ENCODE measurements at regions not wholly inside any gene's neighbourhood (a gene's known extent, or its start where the extent isn't known, plus 50 kb on each side); places are given as distances from the start of the nearest gene placed in this dataset.

DNA sequence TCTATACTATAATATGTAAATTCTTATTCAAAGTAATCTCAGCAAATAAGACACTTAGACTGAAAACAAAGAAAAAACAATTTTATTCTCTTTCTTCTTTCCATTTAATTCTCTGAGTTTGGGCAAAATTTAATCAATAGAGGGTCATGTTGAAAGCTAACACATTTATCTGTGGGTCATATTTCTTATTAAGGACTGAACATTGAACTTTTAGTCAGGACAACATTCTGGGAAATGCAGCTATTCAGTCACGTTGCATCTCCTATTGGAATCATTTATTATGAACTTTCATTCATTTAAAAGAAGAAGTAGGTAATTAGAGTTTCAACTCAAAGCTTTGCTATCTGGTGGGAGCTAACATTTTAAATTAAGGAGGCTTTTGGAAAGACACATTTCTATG is 372.5 kb downstream of the MAN2A1 start:
- no peaks in the 10 kb centered on the region for H3K4me1 ChIP-seq (ENCODE audit: control insufficient read depth in 5 of 5, insufficient read depth in 5 of 5, low read length in 5 of 5)
- no peaks in the 10 kb centered on the region for H3K36me3 ChIP-seq (ENCODE audit: control insufficient read depth in 5 of 5, insufficient read depth in 5 of 5, low read length in 5 of 5)
- H3K27me3 ChIP-seq (ENCODE audit: control insufficient read depth in 5 of 5, insufficient read depth in 4 of 5, low read length in 5 of 5) = no peaks in the 10 kb centered on the region
- H3K27ac ChIP-seq (ENCODE audit: low read depth, low read length) = no peak overlapping the region
- no peaks in the 10 kb centered on the region for H3K9me3 ChIP-seq (ENCODE audit: control insufficient read depth in 5 of 5, low read length in 5 of 5)
- H3K9ac ChIP-seq (ENCODE audit: low read length in 5 of 5) = no peak overlapping the region
- H3K4me3 ChIP-seq (ENCODE audit: low read depth in 1 of 5, low read length in 5 of 5) = no peak overlapping the region

DNA sequence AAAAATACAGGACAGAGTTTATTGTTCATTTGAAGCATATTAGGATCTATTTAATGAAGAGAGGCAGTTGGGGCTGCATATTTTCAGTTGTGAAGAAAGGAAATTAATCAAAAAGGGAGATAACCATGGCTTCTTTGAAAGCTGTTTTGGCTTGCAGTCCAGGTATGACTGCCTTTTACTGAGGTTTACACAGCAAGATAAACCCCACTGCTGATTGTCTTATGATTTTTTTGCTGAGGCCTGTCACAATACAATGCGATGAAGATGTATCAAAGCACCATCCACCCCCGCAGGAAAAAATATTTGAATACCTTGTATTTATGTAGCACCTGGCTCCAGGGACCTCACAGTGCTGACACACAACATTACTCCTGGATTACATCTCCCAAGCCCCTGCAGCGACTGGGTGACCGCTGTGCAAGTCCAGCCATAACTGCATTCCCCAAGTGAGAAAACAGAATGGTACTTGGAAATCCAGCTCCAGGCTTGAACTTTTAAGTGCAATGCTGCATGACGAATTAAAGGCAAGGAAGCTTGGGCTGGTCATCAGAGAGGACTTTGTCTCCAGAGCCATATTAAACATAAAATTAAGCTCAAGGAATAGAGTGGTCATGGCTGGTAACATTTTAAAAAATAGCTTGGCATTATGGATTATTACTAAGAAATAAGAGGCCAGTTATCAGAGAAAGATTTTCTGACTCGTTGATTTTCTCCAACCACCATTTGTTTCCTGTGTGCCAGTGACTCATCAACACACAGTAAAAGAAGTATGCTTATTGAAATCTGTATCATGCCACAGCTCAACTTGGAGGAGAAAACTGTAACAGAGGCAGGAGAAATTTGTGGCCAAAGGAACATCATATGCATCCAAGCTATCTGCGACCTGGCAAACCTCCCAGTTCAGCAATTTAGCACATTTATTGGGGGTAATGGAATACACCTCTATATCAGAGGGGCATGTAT is 374.2 kb downstream of the MAN2A1 start:
- no peaks in the 10 kb centered on the region for H3K36me3 ChIP-seq (ENCODE audit: control insufficient read depth in 5 of 5, insufficient read depth in 5 of 5, low read length in 5 of 5)
- H3K27ac ChIP-seq (ENCODE audit: low read depth, low read length) = no peak overlapping the region
- no peaks in the 10 kb centered on the region for H3K4me1 ChIP-seq (ENCODE audit: control insufficient read depth in 5 of 5, insufficient read depth in 5 of 5, low read length in 5 of 5)
- no peak overlapping the region for H3K4me3 ChIP-seq (ENCODE audit: low read depth in 1 of 5, low read length in 5 of 5)
- no peaks in the 10 kb centered on the region for H3K27me3 ChIP-seq (ENCODE audit: control insufficient read depth in 5 of 5, insufficient read depth in 4 of 5, low read length in 5 of 5)
- peaks cover 0 to 7% (median 3%) of the 10 kb centered on the region in 5 donors for H3K9me3 ChIP-seq (ENCODE audit: control insufficient read depth in 5 of 5, low read length in 5 of 5)
- H3K9ac ChIP-seq (ENCODE audit: low read length in 5 of 5) = no peak overlapping the region

DNA sequence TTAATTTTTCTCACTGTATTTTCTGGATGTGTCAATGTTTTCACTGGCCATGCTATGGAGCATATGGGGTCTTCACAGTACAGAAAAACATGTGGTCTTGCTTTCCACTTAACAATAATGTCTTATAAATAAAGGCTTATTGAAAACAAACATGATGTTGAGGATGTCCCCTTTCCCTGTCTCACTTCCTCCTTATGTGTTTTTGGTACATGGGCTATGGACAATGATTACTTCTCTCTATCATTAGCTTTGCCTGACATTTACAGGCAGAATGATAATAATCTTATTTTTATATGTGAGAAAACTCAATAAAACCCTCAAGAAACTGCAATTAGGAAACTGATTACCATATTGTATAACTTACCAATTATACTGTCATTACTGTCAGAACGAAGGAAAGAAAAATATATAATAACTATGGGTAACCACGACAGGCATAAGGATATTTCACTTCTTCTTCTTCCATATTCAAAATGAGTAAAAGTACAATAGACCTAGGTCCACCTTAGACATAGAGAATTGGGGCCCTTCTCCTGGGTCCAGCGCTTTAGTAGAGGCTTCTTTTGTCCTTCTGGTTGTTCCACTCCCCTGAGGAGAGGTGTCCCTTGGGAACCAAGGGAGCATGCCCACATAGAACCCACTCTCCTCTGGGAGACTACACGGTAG is 375.0 kb downstream of the MAN2A1 start:
- Histone ChIP-seq H3K27me3 (ENCODE audit: control insufficient read depth in 5 of 5, insufficient read depth in 4 of 5, low read length in 5 of 5) (no peaks in the 10 kb centered on the region), H3K9ac (ENCODE audit: low read length in 5 of 5) (no peak overlapping the region), H3K9me3 (ENCODE audit: control insufficient read depth in 5 of 5, low read length in 5 of 5) (peaks cover 0 to 8% (median 3%) of the 10 kb centered on the region in 5 donors), H3K4me1 (ENCODE audit: control insufficient read depth in 5 of 5, insufficient read depth in 5 of 5, low read length in 5 of 5) (no peaks in the 10 kb centered on the region), H3K4me3 (ENCODE audit: low read depth in 1 of 5, low read length in 5 of 5) (no peak overlapping the region), H3K36me3 (ENCODE audit: control insufficient read depth in 5 of 5, insufficient read depth in 5 of 5, low read length in 5 of 5) (no peaks in the 10 kb centered on the region), H3K27ac (ENCODE audit: low read depth, low read length) (no peak overlapping the region)

DNA sequence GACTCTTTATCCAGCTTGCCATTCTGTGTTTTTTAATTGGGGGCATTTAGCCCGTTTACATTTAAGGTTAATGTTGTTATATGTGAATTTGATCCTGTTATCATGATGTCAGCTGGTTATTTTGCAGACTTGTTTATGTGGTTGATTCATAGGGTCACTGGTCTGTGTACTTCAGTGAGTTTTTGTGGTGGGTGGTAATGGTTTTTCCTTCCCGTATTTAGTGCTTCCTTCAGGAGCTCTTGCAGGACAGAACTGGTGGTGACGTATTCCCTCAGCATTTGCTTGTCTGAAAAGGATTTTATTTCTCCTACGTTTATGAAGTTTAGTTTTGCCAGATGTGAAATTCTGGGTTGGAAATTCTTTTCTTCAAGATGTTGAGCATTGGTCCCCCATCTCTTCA is 381.1 kb downstream of the MAN2A1 start:
- H3K9ac ChIP-seq (ENCODE audit: low read length in 5 of 5) = no peak overlapping the region
- no peaks in the 10 kb centered on the region for H3K36me3 ChIP-seq (ENCODE audit: control insufficient read depth in 5 of 5, insufficient read depth in 5 of 5, low read length in 5 of 5)
- peaks cover 0 to 5% (median 0%) of the 10 kb centered on the region in 5 donors for H3K27me3 ChIP-seq (ENCODE audit: control insufficient read depth in 5 of 5, insufficient read depth in 4 of 5, low read length in 5 of 5)
- H3K9me3 ChIP-seq (ENCODE audit: control insufficient read depth in 5 of 5, low read length in 5 of 5) = peaks cover 5 to 42% (median 25%) of the 10 kb centered on the region in 5 donors
- no peak overlapping the region for H3K27ac ChIP-seq (ENCODE audit: low read depth, low read length)
- no peaks in the 10 kb centered on the region for H3K4me1 ChIP-seq (ENCODE audit: control insufficient read depth in 5 of 5, insufficient read depth in 5 of 5, low read length in 5 of 5)
- no peak overlapping the region for H3K4me3 ChIP-seq (ENCODE audit: low read depth in 1 of 5, low read length in 5 of 5)

DNA sequence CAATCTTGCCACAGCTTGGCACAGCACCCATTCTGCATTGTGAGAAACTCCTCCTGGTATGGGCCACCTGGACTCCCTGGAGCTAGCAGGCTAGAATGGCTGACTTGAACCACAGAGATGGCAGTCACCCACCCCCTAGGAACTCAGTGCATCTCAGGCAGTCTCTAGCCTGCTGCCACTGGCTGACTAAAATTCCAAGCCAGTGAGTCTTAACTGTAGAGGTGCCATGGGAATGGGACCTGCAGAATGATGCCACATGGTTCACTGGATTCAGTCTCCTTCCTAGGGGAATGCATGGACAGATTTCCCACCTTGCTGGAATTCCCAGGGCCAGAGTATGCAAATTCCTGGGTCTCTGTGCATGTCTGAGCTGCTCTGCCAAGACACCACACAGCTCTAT is 382.9 kb downstream of the MAN2A1 start:
- H3K9me3 ChIP-seq (ENCODE audit: control insufficient read depth in 5 of 5, low read length in 5 of 5) = peaks cover 5 to 42% (median 25%) of the 10 kb centered on the region in 5 donors
- no peak overlapping the region for H3K27ac ChIP-seq (ENCODE audit: low read depth, low read length)

DNA sequence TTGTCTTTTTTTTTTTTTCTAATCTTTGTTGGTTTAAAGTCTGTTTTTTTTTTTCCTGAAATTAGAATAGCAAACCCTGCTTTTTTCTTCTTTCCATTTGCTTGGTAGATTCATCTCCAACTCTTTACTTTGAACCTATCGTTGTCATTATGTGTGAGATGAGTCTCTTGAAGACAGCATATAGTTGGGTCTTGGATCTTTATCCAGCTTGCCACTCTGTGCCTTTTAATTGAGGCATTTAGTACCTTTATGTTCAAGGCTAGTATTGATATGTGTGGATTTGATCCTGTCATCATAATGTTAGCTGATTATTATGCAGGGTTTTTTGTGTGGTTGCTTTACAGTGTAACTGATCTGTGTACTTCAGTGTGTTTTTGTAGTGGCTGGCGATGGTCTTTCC is 383.8 kb downstream of the MAN2A1 start:
- Histone ChIP-seq H3K4me3 (ENCODE audit: low read depth in 1 of 5, low read length in 5 of 5) (no peak overlapping the region), H3K27me3 (ENCODE audit: control insufficient read depth in 5 of 5, insufficient read depth in 4 of 5, low read length in 5 of 5) (peaks cover 0 to 5% (median 0%) of the 10 kb centered on the region in 5 donors), H3K36me3 (ENCODE audit: control insufficient read depth in 5 of 5, insufficient read depth in 5 of 5, low read length in 5 of 5) (no peaks in the 10 kb centered on the region), H3K9ac (ENCODE audit: low read length in 5 of 5) (no peak overlapping the region), H3K4me1 (ENCODE audit: control insufficient read depth in 5 of 5, insufficient read depth in 5 of 5, low read length in 5 of 5) (no peaks in the 10 kb centered on the region), H3K27ac (ENCODE audit: low read depth, low read length) (no peak overlapping the region), H3K9me3 (ENCODE audit: control insufficient read depth in 5 of 5, low read length in 5 of 5) (peaks cover 2 to 37% (median 25%) of the 10 kb centered on the region in 5 donors)

More for the DNA sequence above, 382.9 kb downstream of the MAN2A1 start:
- Histone ChIP-seq H3K36me3 (ENCODE audit: control insufficient read depth in 5 of 5, insufficient read depth in 5 of 5, low read length in 5 of 5) (no peaks in the 10 kb centered on the region), H3K4me1 (ENCODE audit: control insufficient read depth in 5 of 5, insufficient read depth in 5 of 5, low read length in 5 of 5) (no peaks in the 10 kb centered on the region), H3K27me3 (ENCODE audit: control insufficient read depth in 5 of 5, insufficient read depth in 4 of 5, low read length in 5 of 5) (peaks cover 0 to 5% (median 0%) of the 10 kb centered on the region in 5 donors), H3K9ac (ENCODE audit: low read length in 5 of 5) (no peak overlapping the region), H3K4me3 (ENCODE audit: low read depth in 1 of 5, low read length in 5 of 5) (peak overlapping the region in 1 of 5 donors; percentile 19)

DNA sequence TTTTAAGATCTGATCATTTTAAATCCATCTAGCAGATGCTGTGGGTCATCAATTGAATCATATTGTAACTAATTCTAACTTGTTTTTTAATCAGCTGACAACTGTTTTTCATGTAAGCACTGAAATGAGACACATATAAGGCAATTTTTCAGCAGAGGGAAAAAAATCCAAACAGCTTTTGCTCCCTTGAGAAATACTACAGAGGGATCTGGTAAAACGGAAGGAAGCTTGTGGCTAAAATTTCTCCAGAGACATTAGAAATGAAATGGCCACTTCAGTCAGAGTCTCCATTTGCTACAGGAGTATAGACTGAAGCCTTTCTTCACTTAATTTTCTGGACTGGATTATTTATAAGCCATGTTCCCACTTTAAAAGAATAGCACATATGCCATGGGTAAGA is 385.9 kb downstream of the MAN2A1 start:
- Histone ChIP-seq H3K27ac (ENCODE audit: low read depth, low read length) (no peak overlapping the region), H3K9me3 (ENCODE audit: control insufficient read depth in 5 of 5, low read length in 5 of 5) (peaks cover 2 to 28% (median 20%) of the 10 kb centered on the region in 5 donors), H3K4me1 (ENCODE audit: control insufficient read depth in 5 of 5, insufficient read depth in 5 of 5, low read length in 5 of 5) (no peaks in the 10 kb centered on the region), H3K4me3 (ENCODE audit: low read depth in 1 of 5, low read length in 5 of 5) (no peak overlapping the region), H3K36me3 (ENCODE audit: control insufficient read depth in 5 of 5, insufficient read depth in 5 of 5, low read length in 5 of 5) (no peaks in the 10 kb centered on the region), H3K9ac (ENCODE audit: low read length in 5 of 5) (no peak overlapping the region), H3K27me3 (ENCODE audit: control insufficient read depth in 5 of 5, insufficient read depth in 4 of 5, low read length in 5 of 5) (peaks cover 0 to 5% (median 0%) of the 10 kb centered on the region in 5 donors)

DNA sequence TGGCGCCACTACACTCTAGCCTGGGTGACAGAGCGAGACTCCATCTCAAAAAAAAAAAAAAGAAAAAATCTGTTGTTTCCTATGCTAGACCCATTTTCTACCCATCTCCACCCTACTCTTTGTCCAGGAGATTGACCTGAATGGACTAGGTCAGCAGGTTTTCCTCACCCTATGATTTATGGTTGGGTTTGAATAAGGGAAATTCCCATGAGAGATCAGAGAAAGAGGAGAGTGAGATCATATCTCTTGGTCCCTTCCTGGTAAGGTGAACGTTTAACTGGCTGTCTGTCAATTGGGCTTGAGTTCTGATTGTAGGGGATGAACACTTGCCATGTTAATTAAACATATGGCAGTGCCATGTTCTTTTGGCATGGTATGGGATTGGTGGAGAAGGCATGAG is 387.4 kb downstream of the MAN2A1 start:
- Histone ChIP-seq H3K9me3 (ENCODE audit: control insufficient read depth in 5 of 5, low read length in 5 of 5) (peaks cover 2 to 27% (median 19%) of the 10 kb centered on the region in 5 donors), H3K4me3 (ENCODE audit: low read depth in 1 of 5, low read length in 5 of 5) (no peak overlapping the region), H3K4me1 (ENCODE audit: control insufficient read depth in 5 of 5, insufficient read depth in 5 of 5, low read length in 5 of 5) (no peaks in the 10 kb centered on the region), H3K27me3 (ENCODE audit: control insufficient read depth in 5 of 5, insufficient read depth in 4 of 5, low read length in 5 of 5) (peaks cover 0 to 5% (median 0%) of the 10 kb centered on the region in 5 donors), H3K36me3 (ENCODE audit: control insufficient read depth in 5 of 5, insufficient read depth in 5 of 5, low read length in 5 of 5) (no peaks in the 10 kb centered on the region), H3K9ac (ENCODE audit: low read length in 5 of 5) (no peak overlapping the region), H3K27ac (ENCODE audit: low read depth, low read length) (no peak overlapping the region)

DNA sequence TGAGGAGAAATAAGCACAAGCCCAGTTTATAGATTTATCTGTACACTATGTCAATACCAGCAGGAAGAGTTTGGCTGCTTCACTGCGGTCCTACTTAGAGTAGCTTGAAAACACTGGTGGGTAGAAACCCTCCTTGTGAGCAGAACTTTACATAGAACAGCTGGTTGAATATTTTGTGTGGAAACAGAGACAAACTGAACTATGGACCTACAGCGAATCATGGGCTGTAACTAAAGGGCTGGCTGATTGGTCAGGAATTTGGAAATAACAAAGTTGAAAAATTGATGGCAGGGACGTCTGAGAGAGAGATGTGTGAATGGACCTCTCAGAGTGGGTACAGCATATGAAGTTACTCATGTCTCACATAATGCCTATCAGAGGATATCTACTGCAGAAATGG is 392.5 kb downstream of the MAN2A1 start:
- Histone ChIP-seq H3K4me1 (ENCODE audit: control insufficient read depth in 5 of 5, insufficient read depth in 5 of 5, low read length in 5 of 5) (peaks cover 0 to 7% (median 5%) of the 10 kb centered on the region in 5 donors), H3K4me3 (ENCODE audit: low read depth in 1 of 5, low read length in 5 of 5) (no peak overlapping the region), H3K27me3 (ENCODE audit: control insufficient read depth in 5 of 5, insufficient read depth in 4 of 5, low read length in 5 of 5) (no peaks in the 10 kb centered on the region), H3K9ac (ENCODE audit: low read length in 5 of 5) (no peak overlapping the region), H3K27ac (ENCODE audit: low read depth, low read length) (no peak overlapping the region), H3K36me3 (ENCODE audit: control insufficient read depth in 5 of 5, insufficient read depth in 5 of 5, low read length in 5 of 5) (no peaks in the 10 kb centered on the region), H3K9me3 (ENCODE audit: control insufficient read depth in 5 of 5, low read length in 5 of 5) (peaks cover 0 to 1% (median 0%) of the 10 kb centered on the region in 5 donors)

DNA sequence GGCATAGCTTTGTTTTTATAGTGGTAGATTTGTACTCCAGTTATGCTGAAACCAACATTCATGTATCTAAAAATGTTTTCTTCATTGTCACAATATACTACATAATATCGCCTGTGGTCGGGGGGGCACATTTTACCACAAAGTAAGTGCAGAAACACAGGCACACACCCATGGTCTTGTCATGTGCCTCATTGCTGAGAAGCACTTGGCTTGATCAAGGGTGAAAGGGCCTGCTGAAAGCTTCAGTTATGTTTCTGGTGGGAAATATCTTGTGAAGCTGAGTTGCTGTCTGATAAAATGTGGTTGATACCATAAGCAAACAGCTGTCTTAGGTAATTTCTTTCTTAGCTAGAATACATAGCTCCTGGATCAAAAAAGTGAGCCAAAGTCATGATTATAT is 393.1 kb downstream of the MAN2A1 start:
- Histone ChIP-seq H3K36me3 (ENCODE audit: control insufficient read depth in 5 of 5, insufficient read depth in 5 of 5, low read length in 5 of 5) (no peaks in the 10 kb centered on the region), H3K4me3 (ENCODE audit: low read depth in 1 of 5, low read length in 5 of 5) (no peak overlapping the region), H3K9me3 (ENCODE audit: control insufficient read depth in 5 of 5, low read length in 5 of 5) (no peaks in the 10 kb centered on the region), H3K4me1 (ENCODE audit: control insufficient read depth in 5 of 5, insufficient read depth in 5 of 5, low read length in 5 of 5) (peaks cover 0 to 12% (median 9%) of the 10 kb centered on the region in 5 donors), H3K9ac (ENCODE audit: low read length in 5 of 5) (no peak overlapping the region), H3K27ac (ENCODE audit: low read depth, low read length) (no peak overlapping the region), H3K27me3 (ENCODE audit: control insufficient read depth in 5 of 5, insufficient read depth in 4 of 5, low read length in 5 of 5) (no peaks in the 10 kb centered on the region)
